WERI-Rb-1 (cell line): ENCODE measurements at regions not wholly inside any gene's neighbourhood (a gene's known extent, or its start where the extent isn't known, plus 50 kb on each side); places are given as distances from the start of the nearest gene placed in this dataset.

Source experiments
- DNase-seq: peaks from one replicate; pipeline ENCODE4 v3.0.0-alpha.2; 2020
- H3K27ac ChIP-seq: fragments of 250-450 bp; sonication (Bioruptor Pico); 2 replicates; pipeline ENCODE4 v1.5.1; 2020; ENCODE audit warnings: mild to moderate bottlenecking, moderate library complexity
- H3K27me3 ChIP-seq: fragments of 250-450 bp; sonication (Bioruptor Pico); 2 replicates; pipeline ENCODE4 v1.5.1; 2021; ENCODE audit warnings: mild to moderate bottlenecking, low read depth, moderate library complexity; ENCODE audit not compliant: insufficient read depth, severe bottlenecking
- H3K36me3 ChIP-seq: fragments of 250-450 bp; sonication (Bioruptor Pico); 2 replicates; pipeline ENCODE4 v1.5.1; 2020; ENCODE audit warnings: mild to moderate bottlenecking, moderate library complexity
- H3K4me3 ChIP-seq: 2 replicates; pipeline ENCODE4 v1.5.1; 2011; ENCODE audit warnings: low read depth, mild to moderate bottlenecking, control low read depth, low read length
- H3K9me3 ChIP-seq: fragments of 250-450 bp; sonication (Bioruptor Pico); 2 replicates; pipeline ENCODE4 v1.5.1; 2021; ENCODE audit warnings: mild to moderate bottlenecking, moderate library complexity; ENCODE audit not compliant: severe bottlenecking
- TF ChIP-seq, protein P1 (sequence below): IDR thresholded peaks from 2 replicates; pipeline ENCODE4 v1.5.1; 2011; ENCODE audit warnings: low read depth, mild to moderate bottlenecking, control low read depth, inconsistent platforms, low read length

DNA sequence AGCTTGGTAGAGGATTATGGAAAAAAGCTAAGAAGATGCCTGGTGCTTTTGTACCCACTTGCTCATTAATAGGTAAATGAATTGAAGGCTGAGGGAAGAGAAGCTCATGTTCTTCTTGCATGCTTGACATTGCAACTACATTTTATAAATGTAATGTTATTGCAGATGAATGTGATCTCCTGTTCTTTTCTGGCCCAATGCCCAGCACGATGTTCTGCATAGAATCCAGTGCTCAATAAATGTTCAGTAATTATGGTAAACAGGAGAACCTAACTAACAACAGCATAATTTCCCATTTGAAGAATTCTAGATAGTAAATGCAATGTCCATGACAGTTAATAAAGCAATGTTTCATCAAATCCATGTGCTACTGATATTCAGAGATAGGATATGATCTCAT is 638.2 kb upstream of the SOX9 start:
- DNase-seq: no peak
- Histone ChIP-seq H3K36me3 (no peaks in the 10 kb centered on the region), H3K27me3 (peaks cover 33% of the 10 kb centered on the region), H3K9me3 (no peaks in the 10 kb centered on the region), H3K4me3 (no peak overlapping the region), H3K27ac (no peak overlapping the region)
- TF ChIP-seq, protein P1, sequence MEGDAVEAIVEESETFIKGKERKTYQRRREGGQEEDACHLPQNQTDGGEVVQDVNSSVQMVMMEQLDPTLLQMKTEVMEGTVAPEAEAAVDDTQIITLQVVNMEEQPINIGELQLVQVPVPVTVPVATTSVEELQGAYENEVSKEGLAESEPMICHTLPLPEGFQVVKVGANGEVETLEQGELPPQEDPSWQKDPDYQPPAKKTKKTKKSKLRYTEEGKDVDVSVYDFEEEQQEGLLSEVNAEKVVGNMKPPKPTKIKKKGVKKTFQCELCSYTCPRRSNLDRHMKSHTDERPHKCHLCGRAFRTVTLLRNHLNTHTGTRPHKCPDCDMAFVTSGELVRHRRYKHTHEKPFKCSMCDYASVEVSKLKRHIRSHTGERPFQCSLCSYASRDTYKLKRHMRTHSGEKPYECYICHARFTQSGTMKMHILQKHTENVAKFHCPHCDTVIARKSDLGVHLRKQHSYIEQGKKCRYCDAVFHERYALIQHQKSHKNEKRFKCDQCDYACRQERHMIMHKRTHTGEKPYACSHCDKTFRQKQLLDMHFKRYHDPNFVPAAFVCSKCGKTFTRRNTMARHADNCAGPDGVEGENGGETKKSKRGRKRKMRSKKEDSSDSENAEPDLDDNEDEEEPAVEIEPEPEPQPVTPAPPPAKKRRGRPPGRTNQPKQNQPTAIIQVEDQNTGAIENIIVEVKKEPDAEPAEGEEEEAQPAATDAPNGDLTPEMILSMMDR: no peak

DNA sequence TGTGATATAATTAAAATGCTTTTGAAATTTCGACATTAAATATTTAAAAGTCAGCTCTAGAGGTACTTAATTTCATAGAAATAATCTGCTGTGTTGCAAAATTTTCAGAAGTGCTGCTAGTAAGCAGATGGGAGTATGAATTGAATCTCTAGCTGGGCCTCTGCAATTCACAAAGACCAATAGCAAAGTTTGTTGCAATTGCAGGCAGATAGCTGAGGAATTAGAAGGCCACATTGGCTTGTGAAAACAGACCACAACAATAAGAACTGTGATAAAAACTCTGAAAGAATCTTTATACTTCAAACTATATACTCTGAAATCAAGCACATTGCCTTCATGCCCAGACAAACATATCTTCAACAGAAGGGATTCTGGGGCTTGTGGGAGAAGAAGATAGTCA is 636.3 kb upstream of the SOX9 start:
- TF ChIP-seq, protein P1: no peak
- no peaks in the 10 kb centered on the region for H3K9me3 ChIP-seq
- no peak for DNase-seq
- H3K36me3 ChIP-seq: no peaks in the 10 kb centered on the region
- no peak overlapping the region for H3K27ac ChIP-seq
- H3K27me3 ChIP-seq: peaks cover 28% of the 10 kb centered on the region
- no peak overlapping the region for H3K4me3 ChIP-seq

DNA sequence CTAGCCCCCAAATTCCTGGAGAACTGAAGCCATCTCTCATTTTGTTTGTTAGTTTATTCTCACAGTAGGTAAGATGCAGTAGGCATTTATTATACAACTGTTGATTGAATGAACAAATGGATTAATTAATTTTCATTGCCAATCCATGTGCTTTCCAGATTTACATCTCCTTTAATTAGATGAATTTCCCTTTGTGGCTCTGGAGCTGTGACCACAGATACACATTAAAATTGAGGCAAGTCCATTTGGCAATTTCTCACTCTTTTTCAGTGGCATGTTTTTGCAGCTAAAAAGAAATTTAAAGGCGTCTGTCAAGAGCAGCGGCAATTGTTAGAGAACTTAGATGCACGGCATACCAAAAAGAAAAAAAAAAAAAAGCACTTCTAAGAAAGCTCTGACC is 635.4 kb upstream of the SOX9 start:
- H3K27me3 ChIP-seq: peaks cover 27% of the 10 kb centered on the region
- no peaks in the 10 kb centered on the region for H3K9me3 ChIP-seq
- TF ChIP-seq, protein P1: no peak
- H3K27ac ChIP-seq: no peak overlapping the region
- H3K36me3 ChIP-seq: no peaks in the 10 kb centered on the region
- no peak overlapping the region for H3K4me3 ChIP-seq
- DNase-seq: no peak

DNA sequence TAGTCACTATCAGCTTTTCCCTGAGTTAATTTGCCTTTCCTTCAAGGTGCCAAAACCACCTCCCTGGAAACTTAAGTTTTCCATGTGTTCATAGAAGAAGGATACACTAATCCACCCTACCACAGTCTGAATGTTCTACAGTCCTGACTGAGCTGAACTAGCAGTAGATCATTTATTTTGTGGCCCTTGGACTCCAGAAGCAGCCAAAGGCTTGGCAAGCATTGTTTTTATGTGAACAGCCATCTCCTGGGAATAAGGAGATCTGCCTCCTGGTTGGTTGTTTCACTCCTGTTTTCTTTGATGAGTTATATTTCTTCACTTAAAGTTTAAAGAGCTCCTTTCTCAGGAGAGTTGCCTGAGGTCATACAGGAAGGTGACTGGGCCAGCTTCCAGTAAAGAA is 634.6 kb upstream of the SOX9 start:
- Histone ChIP-seq H3K36me3 (no peaks in the 10 kb centered on the region), H3K27ac (no peak overlapping the region), H3K4me3 (no peak overlapping the region), H3K27me3 (peaks cover 31% of the 10 kb centered on the region), H3K9me3 (no peaks in the 10 kb centered on the region)
- TF ChIP-seq, protein P1: no peak
- DNase-seq: no peak

DNA sequence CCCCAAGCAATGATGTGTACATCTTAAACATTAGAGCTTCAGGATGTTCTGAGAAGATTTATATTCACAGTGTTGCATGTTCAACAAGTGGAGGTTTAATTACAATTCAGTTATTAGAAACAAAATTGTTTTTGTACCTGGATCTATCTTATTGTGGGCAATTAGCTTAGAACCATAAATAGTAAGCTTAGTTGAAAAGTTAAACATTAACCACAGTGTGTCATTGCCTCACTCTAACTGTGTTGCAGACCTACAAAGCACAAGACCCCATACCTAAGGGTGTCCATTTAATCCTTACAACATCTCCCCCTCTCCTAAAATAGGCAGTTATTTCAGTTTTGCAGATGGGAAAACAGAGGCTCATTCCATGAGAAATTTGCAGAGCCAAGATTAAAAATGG is 632.0 kb upstream of the SOX9 start:
- DNase-seq: no peak
- TF ChIP-seq, protein P1: no peak
- Histone ChIP-seq H3K9me3 (no peaks in the 10 kb centered on the region), H3K36me3 (no peaks in the 10 kb centered on the region), H3K27me3 (peaks cover 21% of the 10 kb centered on the region), H3K27ac (no peak overlapping the region), H3K4me3 (no peak overlapping the region)

DNA sequence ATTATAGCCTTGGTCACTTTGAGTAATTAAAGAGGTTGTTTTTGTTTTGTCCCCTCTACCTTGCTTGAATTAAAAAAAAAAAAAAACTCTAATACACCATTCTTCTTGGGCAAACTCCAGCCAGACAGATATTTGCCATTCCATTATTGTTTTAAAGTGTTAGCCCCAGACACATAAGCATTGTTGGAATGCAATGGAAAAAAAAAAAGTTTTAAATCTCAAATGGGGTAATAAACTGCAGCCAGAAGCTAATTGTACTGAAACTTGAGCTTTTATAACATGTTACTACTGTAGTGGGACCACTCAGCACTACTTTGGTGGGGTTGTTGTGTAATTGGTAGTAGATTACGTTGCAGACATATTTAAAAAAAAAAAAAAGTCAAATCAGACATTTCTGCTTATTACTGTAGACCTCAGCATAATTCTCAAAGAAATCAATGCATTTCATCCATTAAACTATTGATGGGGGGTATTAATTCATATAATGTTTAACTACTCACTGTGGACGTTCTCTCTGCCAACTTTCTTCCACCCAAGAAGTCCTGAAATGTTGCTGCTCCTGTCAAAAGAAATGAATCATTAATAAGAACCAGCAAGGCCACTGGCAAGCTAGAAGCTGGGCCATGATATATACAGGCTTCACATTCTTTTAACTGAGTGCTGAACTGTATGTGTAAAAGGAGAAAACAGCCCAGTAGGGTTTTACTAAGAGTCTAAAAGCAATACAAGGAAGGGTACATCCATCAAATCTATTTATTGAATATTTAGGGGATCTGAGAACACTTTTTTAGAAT is 626.6 kb upstream of the SOX9 start:
- Histone ChIP-seq H3K4me3 (no peak overlapping the region), H3K9me3 (no peaks in the 10 kb centered on the region), H3K36me3 (no peaks in the 10 kb centered on the region), H3K27me3 (peaks cover 31% of the 10 kb centered on the region), H3K27ac (no peak overlapping the region)
- no peak for DNase-seq
- TF ChIP-seq, protein P1: no peak
